ENCODE measurements at regions not wholly inside any gene's neighbourhood (a gene's known extent, or its start where the extent isn't known, plus 50 kb on each side); places are given as distances from the start of the nearest gene placed in this dataset.

- TF ChIP-seq POLR2AphosphoS5 (IDR thresholded peaks at IDR 0.05; ENCODE audit: low read depth, low read length) (no peak), POLR2A (IDR thresholded peaks at IDR 0.05; ENCODE audit: low read depth, low read length) (no peak), TAF1 (IDR thresholded peaks at IDR 0.05; ENCODE audit: borderline replicate concordance, low read depth, low read length) (no peak)
Measured at GRCh38 chr9:135340143-135340655, 139.4 kb upstream of the PPP1R26 start.

Measured in GM12892 (cell line).